Natural killer cell treated with Interleukin-12 subunit alpha and Interleukin-12 subunit beta and Interleukin-15 and Interleukin-18, amount 100 ng/mL, for 72 hours (primary cell): ENCODE measurements at regions not wholly inside any gene's neighbourhood (a gene's known extent, or its start where the extent isn't known, plus 50 kb on each side); places are given as distances from the start of the nearest gene placed in this dataset.
"Not testable (repeated sequence)": the region's sequence is repeated elsewhere in the genome, so short reads cannot be mapped to it uniquely, and the experiment has no call there.

Experiments used
- ATAC-seq, 2 donors: fragments of 150-1000 bp; cut with Tn5 transposase in 1 of 2; sonication (Bioruptor Pico), chemical (Tn5 transposase) in 1 of 2; 2 replicates each; pipeline ENCODE4 v1.10.0; 2021
- DNase-seq: peaks from one replicate; pipeline ENCODE4 v3.0.0; 2022; ENCODE audit warnings: low spot score
- H3K27ac Mint-ChIP-seq, 2 donors: 1 replicate in 1 of 2; 2 replicates in 1 of 2; pipeline ENCODE4 v1.8.0; 2022; ENCODE audit warnings: mixed read lengths in 2 of 2, mild to moderate bottlenecking in 1 of 2, moderate library complexity in 1 of 2
- H3K27me3 Mint-ChIP-seq, 2 donors: 1 replicate in 1 of 2; 2 replicates in 1 of 2; pipeline ENCODE4 v1.8.0; 2022; ENCODE audit warnings: mixed read lengths in 2 of 2
- H3K36me3 Mint-ChIP-seq: one replicate; pipeline ENCODE4 v1.8.0; 2022; ENCODE audit warnings: mixed read lengths
- H3K4me1 Mint-ChIP-seq, 2 donors: 1 replicate in 1 of 2; 2 replicates in 1 of 2; pipeline ENCODE4 v1.8.0; 2022; ENCODE audit warnings: low read depth in 2 of 2, mixed read lengths in 2 of 2, mild to moderate bottlenecking in 1 of 2
- H3K4me3 Mint-ChIP-seq: one replicate; pipeline ENCODE4 v1.8.0; 2022; ENCODE audit warnings: mixed read lengths
- H3K9me3 Mint-ChIP-seq: 2 replicates; pipeline ENCODE4 v1.8.0; 2022; ENCODE audit warnings: mixed read lengths

- ATAC-seq (no peak), DNase-seq (no peak)
- H3K27ac Mint-ChIP-seq = no peak overlapping the region
- no peaks in the 10 kb centered on the region for H3K4me1 Mint-ChIP-seq
- peaks cover 2% of the 10 kb centered on the region for H3K9me3 Mint-ChIP-seq
- no peak overlapping the region for H3K4me3 Mint-ChIP-seq
- H3K36me3 Mint-ChIP-seq = no peaks in the 10 kb centered on the region
- H3K27me3 Mint-ChIP-seq = no peaks in the 10 kb centered on the region
Observed at GRCh38 chr3:191882289-191882688, 421.3 kb downstream of the PYDC2 start.

- H3K27ac Mint-ChIP-seq = no peak overlapping the region
Observed at GRCh38 chr3:191884132-191884531, 423.2 kb downstream of the PYDC2 start.

GRCh38 chr3:191889106-191889505 lies 428.1 kb downstream of the PYDC2 start:
- Mint-ChIP-seq H3K4me1 (no peaks in the 10 kb centered on the region), H3K27me3 (no peaks in the 10 kb centered on the region), H3K36me3 (no peaks in the 10 kb centered on the region), H3K4me3 (no peak overlapping the region), H3K9me3 (no peaks in the 10 kb centered on the region), H3K27ac (no peak overlapping the region)
- DNase-seq (no peak), ATAC-seq (no peak)

More at GRCh38 chr3:191884132-191884531, 423.2 kb downstream of the PYDC2 start:
- H3K4me3 Mint-ChIP-seq = no peak overlapping the region
- peaks cover 2% of the 10 kb centered on the region for H3K9me3 Mint-ChIP-seq
- no peaks in the 10 kb centered on the region for H3K36me3 Mint-ChIP-seq
- no peaks in the 10 kb centered on the region for H3K27me3 Mint-ChIP-seq
- ATAC-seq (no peak), DNase-seq (no peak)
- no peaks in the 10 kb centered on the region for H3K4me1 Mint-ChIP-seq

- no peaks in the 10 kb centered on the region for H3K36me3 Mint-ChIP-seq
- no peak overlapping the region for H3K27ac Mint-ChIP-seq
- no peaks in the 10 kb centered on the region for H3K9me3 Mint-ChIP-seq
- no peak for DNase-seq
- H3K27me3 Mint-ChIP-seq = no peaks in the 10 kb centered on the region
- no peaks in the 10 kb centered on the region for H3K4me1 Mint-ChIP-seq
- no peak for ATAC-seq
- no peak overlapping the region for H3K4me3 Mint-ChIP-seq
Observed at GRCh38 chr3:191889756-191890155, 428.8 kb downstream of the PYDC2 start.

- DNase-seq (no peak), ATAC-seq (no peak)
- H3K27me3 Mint-ChIP-seq = no peaks in the 10 kb centered on the region
- H3K4me1 Mint-ChIP-seq = no peaks in the 10 kb centered on the region
- H3K9me3 Mint-ChIP-seq = peaks cover 7% of the 10 kb centered on the region
- H3K36me3 Mint-ChIP-seq = no peaks in the 10 kb centered on the region
- H3K4me3 Mint-ChIP-seq = no peak overlapping the region
- no peak overlapping the region for H3K27ac Mint-ChIP-seq
Observed at GRCh38 chr3:191894406-191894805, 433.4 kb downstream of the PYDC2 start.

- Mint-ChIP-seq H3K36me3 (no peaks in the 10 kb centered on the region), H3K9me3 (peaks cover 3% of the 10 kb centered on the region), H3K27ac (no peak overlapping the region), H3K4me1 (no peaks in the 10 kb centered on the region), H3K4me3 (no peak overlapping the region), H3K27me3 (no peaks in the 10 kb centered on the region)
- ATAC-seq (no peak), DNase-seq (no peak)
Observed at GRCh38 chr3:191901741-191902140, 440.8 kb downstream of the PYDC2 start.

GRCh38 chr3:191912616-191913204 lies 451.7 kb downstream of the PYDC2 start:
- DNase-seq = no peak
- no peaks in the 10 kb centered on the region for H3K27me3 Mint-ChIP-seq
- no peak for ATAC-seq
- peaks cover 16% of the 10 kb centered on the region for H3K9me3 Mint-ChIP-seq
- no peak overlapping the region for H3K4me3 Mint-ChIP-seq
- H3K27ac Mint-ChIP-seq = no peak overlapping the region
- peaks cover 5% of the 10 kb centered on the region for H3K36me3 Mint-ChIP-seq
- H3K4me1 Mint-ChIP-seq = no peaks in the 10 kb centered on the region

- Mint-ChIP-seq H3K9me3 (peaks cover 15% of the 10 kb centered on the region), H3K4me3 (no peak overlapping the region), H3K36me3 (peaks cover 8% of the 10 kb centered on the region), H3K4me1 (no peaks in the 10 kb centered on the region), H3K27ac (no peak overlapping the region), H3K27me3 (no peaks in the 10 kb centered on the region)
- DNase-seq (no peak), ATAC-seq (no peak)
Observed at GRCh38 chr3:191915712-191916111, 454.7 kb downstream of the PYDC2 start.

GRCh38 chr3:191919491-191920026 lies 458.6 kb downstream of the PYDC2 start:
- peaks cover 12% of the 10 kb centered on the region for H3K9me3 Mint-ChIP-seq
- ATAC-seq = no peak
- no peaks in the 10 kb centered on the region for H3K27me3 Mint-ChIP-seq
- no peak overlapping the region for H3K27ac Mint-ChIP-seq
- H3K36me3 Mint-ChIP-seq = peaks cover 4% of the 10 kb centered on the region
- DNase-seq = no peak
- H3K4me1 Mint-ChIP-seq = no peaks in the 10 kb centered on the region
- no peak overlapping the region for H3K4me3 Mint-ChIP-seq

- no peak overlapping the region for H3K4me3 Mint-ChIP-seq
- H3K9me3 Mint-ChIP-seq = peaks cover 7% of the 10 kb centered on the region
- no peak for ATAC-seq
- no peaks in the 10 kb centered on the region for H3K27me3 Mint-ChIP-seq
- DNase-seq = no peak
- H3K27ac Mint-ChIP-seq = no peak overlapping the region
- peaks cover 4% of the 10 kb centered on the region for H3K36me3 Mint-ChIP-seq
- no peaks in the 10 kb centered on the region for H3K4me1 Mint-ChIP-seq
Observed at GRCh38 chr3:191922570-191922969, 461.6 kb downstream of the PYDC2 start.

- H3K4me3 Mint-ChIP-seq, DNase-seq, H3K4me1 Mint-ChIP-seq, ATAC-seq, H3K27ac Mint-ChIP-seq, H3K27me3 Mint-ChIP-seq, H3K36me3 Mint-ChIP-seq: not testable (repeated sequence)
- H3K9me3 Mint-ChIP-seq = peaks cover 19% of the 10 kb centered on the region
Observed at GRCh38 chr3:191927183-191927817, 466.3 kb downstream of the PYDC2 start.

- H3K4me3 Mint-ChIP-seq, ATAC-seq, H3K36me3 Mint-ChIP-seq, H3K4me1 Mint-ChIP-seq, H3K27me3 Mint-ChIP-seq, DNase-seq, H3K27ac Mint-ChIP-seq: not testable (repeated sequence)
- H3K9me3 Mint-ChIP-seq = peaks cover 22% of the 10 kb centered on the region
Observed at GRCh38 chr3:191927998-191928397, 467.0 kb downstream of the PYDC2 start.

- Mint-ChIP-seq H3K9me3 (peaks cover 9% of the 10 kb centered on the region), H3K4me3 (no peak overlapping the region), H3K27me3 (no peaks in the 10 kb centered on the region), H3K36me3 (no peaks in the 10 kb centered on the region), H3K4me1 (no peaks in the 10 kb centered on the region), H3K27ac (no peak overlapping the region)
- no peak for ATAC-seq
- no peak for DNase-seq
Observed at GRCh38 chr3:191944835-191945234, 483.9 kb downstream of the PYDC2 start.

GRCh38 chr3:191952186-191952585 lies 491.2 kb downstream of the PYDC2 start:
- Mint-ChIP-seq H3K4me1 (no peaks in the 10 kb centered on the region), H3K27me3 (no peaks in the 10 kb centered on the region), H3K4me3 (no peak overlapping the region), H3K36me3 (no peaks in the 10 kb centered on the region), H3K9me3 (peaks cover 15% of the 10 kb centered on the region), H3K27ac (no peak overlapping the region)
- peak in 1 of 2 donors; percentile 9 for ATAC-seq
- DNase-seq = no peak
